Activated naive CD8-positive, alpha-beta T cell treated with anti-CD3 and anti-CD28 coated beads, Interleukin-2, amount 10 ng/mL, durations not matched to agents 7 days and 5 days (primary cell): ENCODE measurements at regions not wholly inside any gene's neighbourhood (a gene's known extent, or its start where the extent isn't known, plus 50 kb on each side); places are given as distances from the start of the nearest gene placed in this dataset.

Experiments used
- ATAC-seq: fragments of 150-1000 bp; cut with Tn5 transposase; one replicate; pipeline ENCODE4 v1.10.0; 2021; ENCODE audit warnings: low read depth, moderate library complexity
- POLR2A ChIA-PET: fragments of 350-600 bp; sonication (Branson Sonifier 250); formaldehyde crosslinking; loops from one replicate; lab custom pipeline; 2021; ENCODE audit warnings: antibody characterized with exemption; lab: Charles Lee
- DNase-seq: peaks from one replicate; pipeline ENCODE4 v3.0.0; 2021
- H3K27ac Mint-ChIP-seq: one replicate; pipeline ENCODE4 v1.8.0; 2022; ENCODE audit warnings: mild to moderate bottlenecking, mixed read lengths
- H3K27me3 Mint-ChIP-seq: one replicate; pipeline ENCODE4 v1.8.0; 2022; ENCODE audit warnings: mild to moderate bottlenecking, moderate library complexity, mixed read lengths
- H3K36me3 Mint-ChIP-seq: one replicate; pipeline ENCODE4 v1.8.0; 2021; ENCODE audit warnings: mild to moderate bottlenecking, mixed read lengths
- H3K4me1 Mint-ChIP-seq: one replicate; pipeline ENCODE4 v1.8.0; 2021; ENCODE audit warnings: mixed read lengths
- H3K4me3 Mint-ChIP-seq: one replicate; pipeline ENCODE4 v1.8.0; 2022; ENCODE audit warnings: mild to moderate bottlenecking, moderate library complexity, mixed read lengths
- H3K9me3 Mint-ChIP-seq: one replicate; pipeline ENCODE4 v1.8.0; 2021; ENCODE audit warnings: mixed read lengths

DNA sequence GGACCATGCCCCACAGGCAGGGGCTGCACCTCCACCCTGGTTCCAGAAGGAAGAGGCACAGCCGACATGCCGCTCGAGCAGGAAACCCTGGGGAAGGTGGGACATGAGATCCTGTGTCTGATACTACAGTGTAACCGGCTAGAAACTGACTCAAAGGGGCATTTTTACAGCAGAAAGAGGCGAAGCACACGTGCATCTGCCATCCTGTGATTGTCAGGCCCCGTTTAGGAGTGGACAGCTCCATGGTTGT, 62.7 kb downstream of the SIK1 start:
- DNase-seq (no peak), ATAC-seq (no peak)
- POLR2A ChIA-PET = no interaction called here
- H3K4me1 Mint-ChIP-seq = peaks cover 40% of the 10 kb centered on the region
- H3K27me3 Mint-ChIP-seq = peaks cover 2% of the 10 kb centered on the region
- peak overlapping the region; percentile 54 for H3K27ac Mint-ChIP-seq
- H3K9me3 Mint-ChIP-seq = no peaks in the 10 kb centered on the region
- no peak overlapping the region for H3K4me3 Mint-ChIP-seq
- peaks cover 10% of the 10 kb centered on the region for H3K36me3 Mint-ChIP-seq

DNA sequence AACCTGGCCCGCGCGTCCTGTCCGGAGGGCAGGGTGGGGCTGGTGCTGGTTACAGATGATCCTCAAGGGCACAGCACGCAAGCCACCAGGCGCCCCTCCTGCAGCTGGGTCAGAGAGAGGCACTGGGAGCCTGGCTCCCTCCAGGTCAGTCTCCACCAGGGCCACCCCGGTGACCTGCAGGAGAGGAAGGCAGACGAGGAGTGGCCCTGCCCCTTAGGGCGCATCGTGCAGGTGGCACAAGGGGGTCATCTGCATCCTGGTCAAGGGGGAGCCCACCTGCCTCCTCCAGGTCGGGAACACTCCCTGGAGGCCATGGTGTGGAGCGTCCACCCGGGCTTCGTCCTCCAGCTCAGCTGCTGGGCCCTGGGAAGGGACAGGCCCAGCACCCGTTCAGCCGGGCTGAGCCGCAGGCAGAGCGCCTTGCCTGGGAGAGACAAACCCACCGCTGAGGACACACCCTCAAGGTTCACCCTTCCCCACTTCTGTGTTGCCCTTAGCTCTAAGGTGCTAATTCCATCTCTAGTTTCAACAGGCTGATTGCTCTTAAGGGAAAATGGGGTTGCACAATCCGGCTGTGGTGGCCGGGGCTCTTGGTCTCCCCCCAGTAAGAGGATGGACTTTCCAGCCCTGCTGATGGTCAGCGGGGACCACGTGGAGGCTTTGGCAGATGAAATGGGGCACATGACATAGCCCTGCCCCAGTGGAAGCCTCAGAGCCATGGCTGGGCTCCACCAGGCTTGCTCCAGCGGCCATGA, 63.2 kb downstream of the SIK1 start:
- peak overlapping the region; percentile 99 for H3K27ac Mint-ChIP-seq
- POLR2A ChIA-PET = no interaction called here
- H3K4me3 Mint-ChIP-seq = peak overlapping the region; percentile 93
- no peak for ATAC-seq
- H3K36me3 Mint-ChIP-seq = peaks cover 10% of the 10 kb centered on the region
- peaks cover 2% of the 10 kb centered on the region for H3K27me3 Mint-ChIP-seq
- no peaks in the 10 kb centered on the region for H3K9me3 Mint-ChIP-seq
- no peak for DNase-seq
- H3K4me1 Mint-ChIP-seq = peaks cover 40% of the 10 kb centered on the region

DNA sequence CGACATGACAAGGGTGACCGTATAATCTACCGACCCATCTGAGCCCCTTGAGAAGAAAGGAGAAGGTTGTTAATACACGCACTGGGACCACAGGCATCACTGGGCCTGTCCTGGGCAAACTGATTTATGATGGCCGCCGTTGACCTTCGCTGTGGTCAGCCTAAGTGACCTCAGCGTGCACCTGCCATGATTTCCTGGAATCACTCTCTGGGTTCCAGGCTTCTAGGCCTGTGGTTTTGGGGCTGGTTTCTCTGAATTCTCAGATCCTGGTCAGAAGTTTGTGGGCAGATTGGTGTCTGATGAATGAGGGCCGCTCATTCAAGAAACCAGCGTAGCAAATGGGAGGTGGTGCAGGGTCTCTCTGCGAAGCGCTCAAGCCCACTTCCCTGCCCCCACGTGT, 64.0 kb downstream of the SIK1 start:
- Mint-ChIP-seq H3K36me3 (peaks cover 10% of the 10 kb centered on the region), H3K9me3 (no peaks in the 10 kb centered on the region), H3K4me3 (peak overlapping the region; percentile 93), H3K27me3 (peaks cover 2% of the 10 kb centered on the region), H3K27ac (peak overlapping the region; percentile 99), H3K4me1 (peaks cover 38% of the 10 kb centered on the region)
- ATAC-seq (peak; percentile 13), DNase-seq (peak; percentile 71)
- POLR2A ChIA-PET = interaction anchor here (0.6 to 2.3 kb wide), 7 partner anchors 10 to 469 kb away, joined by 3 to 15 read pairs (median 3); partner anchors contain the start of genes HSF2BP, NDUFV3 and RRP1B

- DNase-seq (peak; percentile 89), ATAC-seq (peak; percentile 85)
- Mint-ChIP-seq H3K27me3 (peaks cover 2% of the 10 kb centered on the region), H3K27ac (peak overlapping the region; percentile 99), H3K36me3 (peaks cover 10% of the 10 kb centered on the region), H3K4me3 (peak overlapping the region; percentile 93), H3K4me1 (peaks cover 38% of the 10 kb centered on the region), H3K9me3 (no peaks in the 10 kb centered on the region)
- POLR2A ChIA-PET = interaction anchor here (0.6 to 2.3 kb wide), 7 partner anchors 9 to 469 kb away, joined by 3 to 15 read pairs (median 3); partner anchors contain the start of genes HSF2BP, NDUFV3 and RRP1B
These were observed 64.6 kb downstream of the SIK1 start for GRCh38 chr21:43362321-43362791.

- ATAC-seq = peak; percentile 62
- no peaks in the 10 kb centered on the region for H3K9me3 Mint-ChIP-seq
- H3K4me1 Mint-ChIP-seq = peaks cover 38% of the 10 kb centered on the region
- H3K4me3 Mint-ChIP-seq = peak overlapping the region; percentile 93
- H3K27ac Mint-ChIP-seq = peak overlapping the region; percentile 99
- H3K27me3 Mint-ChIP-seq = peaks cover 2% of the 10 kb centered on the region
- peak; percentile 72 for DNase-seq
- POLR2A ChIA-PET = interaction anchor here (1.1 to 2.3 kb wide), 4 partner anchors 9 to 49 kb away, joined by 3 to 15 read pairs (median 6); no protein-coding TSS in a partner anchor
- H3K36me3 Mint-ChIP-seq = peaks cover 10% of the 10 kb centered on the region
These were observed 65.2 kb downstream of the SIK1 start for GRCh38 chr21:43361493-43362296.

- Mint-ChIP-seq H3K27ac (peak overlapping the region; percentile 99), H3K9me3 (no peaks in the 10 kb centered on the region), H3K4me3 (peak overlapping the region; percentile 93), H3K4me1 (peaks cover 40% of the 10 kb centered on the region), H3K27me3 (peaks cover 2% of the 10 kb centered on the region), H3K36me3 (peaks cover 10% of the 10 kb centered on the region)
- POLR2A ChIA-PET = interaction anchor here (1.1 to 2.3 kb wide), 3 partner anchors 8 to 46 kb away, joined by 3 to 15 read pairs (median 10); no protein-coding TSS in a partner anchor
- no peak for ATAC-seq
- peak; percentile 59 for DNase-seq
These were observed 65.8 kb downstream of the SIK1 start for GRCh38 chr21:43361127-43361492.

DNA sequence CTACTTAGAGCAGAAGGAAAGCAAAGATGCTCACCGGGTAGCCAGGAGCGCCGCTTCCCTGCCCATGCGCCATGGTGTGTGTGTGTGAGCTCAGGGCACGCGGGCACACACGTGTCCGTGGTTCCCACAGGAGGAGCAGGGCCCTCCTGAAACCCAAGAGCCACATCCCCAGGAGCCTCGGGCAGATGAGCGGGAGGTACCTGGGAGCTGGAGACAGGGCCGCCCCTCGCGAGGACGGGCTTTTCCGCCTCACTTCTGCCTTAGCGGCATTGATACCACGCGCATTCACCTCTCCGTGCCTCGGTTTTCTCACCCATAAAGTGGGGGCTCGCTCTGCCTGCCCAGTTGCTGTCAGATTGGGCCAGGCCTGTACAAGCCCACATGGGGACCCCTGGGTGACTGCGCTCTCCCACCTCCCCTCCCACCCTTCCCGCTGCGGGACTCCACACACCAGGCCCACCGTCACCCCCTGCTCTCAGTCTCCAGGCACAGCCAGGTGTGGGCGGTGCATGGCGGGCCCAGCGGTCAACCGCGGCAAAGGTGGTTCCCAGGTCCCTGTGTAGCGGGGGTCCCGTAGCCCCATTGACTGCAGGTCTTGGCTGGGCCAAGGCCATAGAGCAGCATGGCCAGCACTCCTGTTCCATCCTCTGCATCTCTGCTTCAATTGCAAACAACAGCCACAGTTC, 66.3 kb downstream of the SIK1 start:
- Mint-ChIP-seq H3K4me3 (peak overlapping the region; percentile 93), H3K9me3 (no peaks in the 10 kb centered on the region), H3K27ac (peak overlapping the region; percentile 99), H3K27me3 (no peaks in the 10 kb centered on the region), H3K4me1 (peaks cover 40% of the 10 kb centered on the region), H3K36me3 (peaks cover 10% of the 10 kb centered on the region)
- no peak for ATAC-seq
- DNase-seq = no peak
- POLR2A ChIA-PET = interaction anchor here (1.1 to 2.3 kb wide), 2 partner anchors 35 to 45 kb away, joined by 3 to 10 read pairs; no protein-coding TSS in a partner anchor

- POLR2A ChIA-PET = no interaction called here
- Mint-ChIP-seq H3K9me3 (no peaks in the 10 kb centered on the region), H3K36me3 (peaks cover 10% of the 10 kb centered on the region), H3K4me3 (peak overlapping the region; percentile 42), H3K27me3 (no peaks in the 10 kb centered on the region), H3K27ac (peak overlapping the region; percentile 48), H3K4me1 (peaks cover 45% of the 10 kb centered on the region)
- ATAC-seq (no peak), DNase-seq (no peak)
These were observed 67.8 kb downstream of the SIK1 start for GRCh38 chr21:43358940-43359822.

GRCh38 chr21:43357715-43358430, 69.1 kb downstream of the SIK1 start:
- Mint-ChIP-seq H3K27ac (peak overlapping the region; percentile 4), H3K27me3 (no peaks in the 10 kb centered on the region), H3K36me3 (peaks cover 12% of the 10 kb centered on the region), H3K9me3 (no peaks in the 10 kb centered on the region), H3K4me3 (no peak overlapping the region), H3K4me1 (peaks cover 42% of the 10 kb centered on the region)
- no peak for ATAC-seq
- DNase-seq = no peak
- POLR2A ChIA-PET = no interaction called here

- ATAC-seq = no peak
- Mint-ChIP-seq H3K4me1 (peaks cover 41% of the 10 kb centered on the region), H3K36me3 (peaks cover 7% of the 10 kb centered on the region), H3K9me3 (no peaks in the 10 kb centered on the region), H3K4me3 (no peak overlapping the region), H3K27me3 (no peaks in the 10 kb centered on the region), H3K27ac (no peak overlapping the region)
- POLR2A ChIA-PET = no interaction called here
- DNase-seq = no peak
These were observed 71.0 kb downstream of the SIK1 start for GRCh38 chr21:43355925-43356289.

- H3K27ac Mint-ChIP-seq = peak overlapping the region; percentile 66
- H3K4me3 Mint-ChIP-seq = no peak overlapping the region
- POLR2A ChIA-PET = no interaction called here
- peaks cover 39% of the 10 kb centered on the region for H3K4me1 Mint-ChIP-seq
- H3K36me3 Mint-ChIP-seq = peaks cover 5% of the 10 kb centered on the region
- H3K9me3 Mint-ChIP-seq = no peaks in the 10 kb centered on the region
- H3K27me3 Mint-ChIP-seq = no peaks in the 10 kb centered on the region
- ATAC-seq (no peak), DNase-seq (no peak)
These were observed 71.5 kb downstream of the SIK1 start for GRCh38 chr21:43355266-43355924.
